Progenitor cell of endocrine pancreas (in vitro differentiated cells): ENCODE measurements at regions not wholly inside any gene's neighbourhood (a gene's known extent, or its start where the extent isn't known, plus 50 kb on each side); places are given as distances from the start of the nearest gene placed in this dataset.

Source experiments
- DNase-seq: peaks from one replicate; pipeline ENCODE4 v3.0.0; 2021; ENCODE audit warnings: low spot score; ENCODE audit not compliant: unreplicated experiment
- H3K27ac Mint-ChIP-seq: 2 replicates; pipeline ENCODE4 v1.8.0; 2021; ENCODE audit warnings: mild to moderate bottlenecking, moderate library complexity, mixed read lengths
- H3K27me3 Mint-ChIP-seq: 2 replicates; pipeline ENCODE4 v1.8.0; 2021; ENCODE audit warnings: mixed read lengths
- H3K36me3 Mint-ChIP-seq: 2 replicates; pipeline ENCODE4 v1.8.0; 2022; ENCODE audit warnings: mixed read lengths; ENCODE audit not compliant: insufficient read depth
- H3K4me1 Mint-ChIP-seq: 2 replicates; pipeline ENCODE4 v1.8.0; 2021; ENCODE audit warnings: low read depth, mixed read lengths
- H3K4me3 Mint-ChIP-seq: 2 replicates; pipeline ENCODE4 v1.8.0; 2021; ENCODE audit warnings: low read depth, mild to moderate bottlenecking, moderate library complexity, mixed read lengths
- H3K9me3 Mint-ChIP-seq: 2 replicates; pipeline ENCODE4 v1.8.0; 2021; ENCODE audit warnings: low read depth, mixed read lengths
- CTCF ChIP-seq: fragments of 200-600 bp; sonication (generic); IDR thresholded peaks from one replicate; pipeline ENCODE4 v1.5.0; 2021; ENCODE audit warnings: antibody characterized with exemption, mild to moderate bottlenecking; ENCODE audit not compliant: unreplicated experiment

- TF ChIP-seq CTCF: no peak
- H3K4me3 Mint-ChIP-seq: no peak overlapping the region
- no peaks in the 10 kb centered on the region for H3K4me1 Mint-ChIP-seq
- no peak overlapping the region for H3K27ac Mint-ChIP-seq
- no peaks in the 10 kb centered on the region for H3K27me3 Mint-ChIP-seq
- H3K36me3 Mint-ChIP-seq: peaks cover 2% of the 10 kb centered on the region
- no peak for DNase-seq
- H3K9me3 Mint-ChIP-seq: peaks cover 19% of the 10 kb centered on the region
Measured at GRCh38 chr21:35156293-35157278, 107.5 kb upstream of the RUNX1 start.

DNA sequence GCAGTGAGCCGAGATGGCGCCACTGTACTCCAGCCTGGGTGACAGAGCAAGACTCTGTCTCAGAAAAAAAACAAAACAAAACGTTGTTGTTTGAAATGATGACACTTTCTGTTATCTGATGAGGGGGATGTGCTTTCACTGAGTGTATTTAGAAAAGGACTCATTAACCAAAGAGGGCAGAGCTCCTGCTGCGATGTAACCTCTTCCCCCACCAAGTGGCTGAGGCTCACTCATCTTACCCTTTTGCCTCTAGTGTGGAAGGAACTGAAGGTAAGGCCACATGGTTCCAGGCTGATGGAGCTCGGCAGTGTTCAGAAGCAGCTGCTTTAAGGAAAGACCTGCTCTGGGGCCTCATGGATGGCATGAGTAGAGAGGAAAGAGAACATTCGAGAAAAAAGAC lies 105.7 kb upstream of the RUNX1 start:
- Mint-ChIP-seq H3K9me3 (peaks cover 22% of the 10 kb centered on the region), H3K4me1 (no peaks in the 10 kb centered on the region), H3K27me3 (no peaks in the 10 kb centered on the region), H3K4me3 (no peak overlapping the region), H3K36me3 (peaks cover 2% of the 10 kb centered on the region), H3K27ac (no peak overlapping the region)
- TF ChIP-seq CTCF: no peak
- DNase-seq: no peak

- no peaks in the 10 kb centered on the region for H3K4me1 Mint-ChIP-seq
- peaks cover 14% of the 10 kb centered on the region for H3K9me3 Mint-ChIP-seq
- no peaks in the 10 kb centered on the region for H3K27me3 Mint-ChIP-seq
- no peak for DNase-seq
- TF ChIP-seq CTCF: no peak
- no peak overlapping the region for H3K27ac Mint-ChIP-seq
- H3K36me3 Mint-ChIP-seq: peaks cover 2% of the 10 kb centered on the region
- H3K4me3 Mint-ChIP-seq: no peak overlapping the region
Measured at GRCh38 chr21:35153671-35154070, 104.6 kb upstream of the RUNX1 start.

DNA sequence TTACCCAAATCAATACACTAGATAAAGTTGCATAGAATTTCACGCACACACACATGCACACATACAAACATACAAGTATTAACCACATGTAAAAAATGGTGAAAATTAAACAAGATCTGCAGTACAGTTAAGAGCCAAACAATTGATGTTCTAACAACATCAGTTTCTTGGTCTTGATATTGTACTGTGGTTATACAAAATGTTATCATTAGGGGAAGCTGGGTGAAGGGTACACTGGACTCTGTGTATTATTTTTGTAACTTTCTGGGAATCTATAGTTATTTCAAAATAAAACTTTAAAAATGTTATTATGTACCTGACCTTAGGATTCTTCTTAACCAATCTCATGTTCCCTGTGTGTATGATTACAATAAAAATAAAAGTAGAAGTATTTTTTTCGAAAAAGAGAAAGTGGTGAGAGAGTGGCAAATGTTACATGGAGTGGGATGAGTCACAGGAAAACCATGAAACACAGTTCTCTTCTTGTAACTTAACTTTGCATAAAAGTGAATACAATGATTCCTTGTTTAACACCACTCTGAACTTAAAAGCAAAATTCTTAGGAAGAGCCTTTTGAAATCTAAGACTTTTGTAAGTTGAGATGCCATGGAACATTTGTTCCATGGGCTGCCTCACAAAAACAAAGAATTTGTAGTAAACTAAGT lies 101.6 kb upstream of the RUNX1 start:
- Mint-ChIP-seq H3K9me3 (peaks cover 3% of the 10 kb centered on the region), H3K27ac (no peak overlapping the region), H3K4me3 (no peak overlapping the region), H3K4me1 (no peaks in the 10 kb centered on the region), H3K27me3 (no peaks in the 10 kb centered on the region), H3K36me3 (no peaks in the 10 kb centered on the region)
- TF ChIP-seq CTCF: no peak
- DNase-seq: no peak

GRCh38 chr21:35149698-35150097 lies 100.6 kb upstream of the RUNX1 start:
- peaks cover 4% of the 10 kb centered on the region for H3K27me3 Mint-ChIP-seq
- H3K4me3 Mint-ChIP-seq: no peak overlapping the region
- H3K9me3 Mint-ChIP-seq: peaks cover 3% of the 10 kb centered on the region
- no peaks in the 10 kb centered on the region for H3K36me3 Mint-ChIP-seq
- no peak overlapping the region for H3K27ac Mint-ChIP-seq
- no peak for TF ChIP-seq CTCF
- DNase-seq: no peak
- peaks cover 6% of the 10 kb centered on the region for H3K4me1 Mint-ChIP-seq
